GM19035 (cell line): ENCODE measurements at regions not wholly inside any gene's neighbourhood (a gene's known extent, or its start where the extent isn't known, plus 50 kb on each side); places are given as distances from the start of the nearest gene placed in this dataset.
"Not testable (repeated sequence)": the region's sequence is repeated elsewhere in the genome, so short reads cannot be mapped to it uniquely, and the experiment has no call there.

Source experiments
- ATAC-seq: cut with Tn5 transposase; IDR thresholded peaks from one replicate; pipeline ENCODE4 v1.9.1; 2021; ENCODE audit not compliant: unreplicated experiment

- ATAC-seq: no peak
Observed at GRCh38 chr4:175033162-175033561, 115.0 kb downstream of the ADAM29 start.

GRCh38 chr4:175034007-175034406 lies 115.8 kb downstream of the ADAM29 start:
- ATAC-seq: no peak

GRCh38 chr4:175034986-175035705 lies 117.0 kb downstream of the ADAM29 start:
- ATAC-seq: no peak

GRCh38 chr4:175035905-175036304 lies 117.7 kb downstream of the ADAM29 start:
- peak; percentile 63 for ATAC-seq

- ATAC-seq: no peak
Observed at GRCh38 chr4:175048111-175048784, 130.1 kb downstream of the ADAM29 start.

GRCh38 chr4:175048906-175049305 lies 130.7 kb downstream of the ADAM29 start:
- no peak for ATAC-seq

GRCh38 chr4:175051974-175052373 lies 133.8 kb downstream of the ADAM29 start:
- ATAC-seq: no peak

GRCh38 chr4:175054980-175055379 lies 136.8 kb downstream of the ADAM29 start:
- ATAC-seq: no peak

GRCh38 chr4:175062183-175062592 lies 144.0 kb downstream of the ADAM29 start:
- ATAC-seq: no peak

- no peak for ATAC-seq
Observed at GRCh38 chr4:175065228-175065627, 147.1 kb downstream of the ADAM29 start.

GRCh38 chr4:175066923-175067627 lies 148.9 kb downstream of the ADAM29 start:
- ATAC-seq: no peak

- ATAC-seq: no peak
Observed at GRCh38 chr4:175068266-175068665, 150.1 kb downstream of the ADAM29 start.

GRCh38 chr4:175070444-175070843 lies 152.3 kb downstream of the ADAM29 start:
- no peak for ATAC-seq

- no peak for ATAC-seq
Observed at GRCh38 chr4:175071123-175071522, 153.0 kb downstream of the ADAM29 start.

- no peak for ATAC-seq
Observed at GRCh38 chr4:175087145-175087544, 169.0 kb downstream of the ADAM29 start.

- no peak for ATAC-seq
Observed at GRCh38 chr4:175090116-175090515, 172.0 kb downstream of the ADAM29 start.

- no peak for ATAC-seq
Observed at GRCh38 chr4:175091649-175092048, 173.5 kb downstream of the ADAM29 start.

- no peak for ATAC-seq
Observed at GRCh38 chr4:175092114-175092513, 174.0 kb downstream of the ADAM29 start.

GRCh38 chr4:175093055-175093454 lies 174.9 kb downstream of the ADAM29 start:
- not testable (repeated sequence) for ATAC-seq

GRCh38 chr4:175103403-175103802 lies 185.2 kb downstream of the ADAM29 start:
- no peak for ATAC-seq

GRCh38 chr4:175106301-175106700 lies 188.1 kb downstream of the ADAM29 start:
- no peak for ATAC-seq

GRCh38 chr4:175109933-175110332 lies 191.8 kb downstream of the ADAM29 start:
- no peak for ATAC-seq
